ENCODE measurements at regions not wholly inside any gene's neighbourhood (a gene's known extent, or its start where the extent isn't known, plus 50 kb on each side); places are given as distances from the start of the nearest gene placed in this dataset.
"Not testable (repeated sequence)": the region's sequence is repeated elsewhere in the genome, so short reads cannot be mapped to it uniquely, and the experiment has no call there.

- no peak for DNase-seq (ENCODE audit: low read depth, low spot score)
- no peak overlapping the region for H3K4me3 ChIP-seq (ENCODE audit: low read length)
Measured at GRCh38 chr3:20798666-20799065, 612.7 kb upstream of the SGO1 start.

DNA sequence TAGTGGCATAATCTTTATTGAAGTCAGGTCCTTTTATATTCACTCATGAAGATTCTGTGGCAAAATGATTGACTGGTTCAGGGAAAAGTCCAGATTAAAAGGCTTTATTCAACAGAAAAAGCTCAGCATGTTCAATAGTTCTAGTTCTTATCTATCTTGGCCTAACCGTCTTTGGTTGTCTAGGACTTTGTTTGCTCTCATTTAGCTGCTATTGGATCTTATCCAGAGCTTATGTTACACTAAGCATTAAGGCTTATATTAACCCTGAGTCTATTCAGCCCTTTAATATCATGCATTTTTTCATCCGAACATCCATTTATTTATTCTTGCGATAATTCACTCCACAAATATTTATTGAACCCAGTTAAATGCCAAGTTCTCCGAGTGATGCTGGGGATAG is 601.0 kb upstream of the SGO1 start:
- H3K4me3 ChIP-seq (ENCODE audit: low read length), result no peak overlapping the region
- no peak for DNase-seq (ENCODE audit: low read depth, low spot score)

- no peak for DNase-seq (ENCODE audit: low read depth, low spot score)
- H3K4me3 ChIP-seq (ENCODE audit: low read length), result no peak overlapping the region
Measured at GRCh38 chr3:20776692-20777091, 590.7 kb upstream of the SGO1 start.

GRCh38 chr3:20776286-20776685 is 590.3 kb upstream of the SGO1 start:
- no peak overlapping the region for H3K4me3 ChIP-seq (ENCODE audit: low read length)
- DNase-seq (ENCODE audit: low read depth, low spot score), result no peak

GRCh38 chr3:20773320-20773984 is 587.4 kb upstream of the SGO1 start:
- DNase-seq (ENCODE audit: low read depth, low spot score), result no peak
- H3K4me3 ChIP-seq (ENCODE audit: low read length), result no peak overlapping the region

DNA sequence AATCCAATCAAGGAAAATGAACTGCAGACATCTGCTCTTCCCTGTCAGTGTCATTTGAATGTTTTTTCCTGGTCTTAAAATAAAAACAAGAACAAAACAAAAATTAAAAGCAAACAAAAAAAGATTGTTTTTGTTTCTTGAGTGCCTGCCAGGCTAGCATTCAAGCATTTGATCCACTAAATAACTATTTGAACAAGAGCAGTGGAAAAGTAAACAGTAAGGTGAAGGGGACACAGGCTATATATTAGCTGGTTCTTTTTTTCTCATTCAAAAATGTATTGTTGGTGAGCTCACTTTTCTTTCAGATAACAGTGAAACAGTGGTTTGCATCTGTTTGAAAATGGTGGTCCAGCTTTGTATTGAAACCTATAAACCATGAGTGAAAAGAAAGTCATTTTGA is 586.9 kb upstream of the SGO1 start:
- no peak for DNase-seq (ENCODE audit: low read depth, low spot score)
- H3K4me3 ChIP-seq (ENCODE audit: low read length), result no peak overlapping the region

DNA sequence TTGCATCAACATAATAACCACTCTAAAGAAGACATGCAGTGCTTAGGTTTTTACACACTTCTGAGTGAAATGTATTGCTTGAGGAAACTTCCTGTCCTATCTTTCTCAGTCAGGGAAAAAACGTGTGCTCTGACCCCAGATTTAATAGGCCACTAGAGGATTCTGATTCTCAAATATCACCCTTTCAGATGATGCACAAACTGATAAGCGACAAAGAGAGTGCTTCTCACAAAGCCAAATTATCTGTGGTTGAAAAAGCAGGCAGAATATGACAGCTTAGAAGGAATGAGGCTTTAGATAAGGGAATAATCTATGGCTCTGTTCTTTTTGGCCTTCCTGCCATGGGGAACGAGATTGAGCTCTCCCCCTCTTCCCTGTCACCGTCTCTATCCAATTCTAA is 583.4 kb upstream of the SGO1 start:
- no peak for DNase-seq (ENCODE audit: low read depth, low spot score)

DNA sequence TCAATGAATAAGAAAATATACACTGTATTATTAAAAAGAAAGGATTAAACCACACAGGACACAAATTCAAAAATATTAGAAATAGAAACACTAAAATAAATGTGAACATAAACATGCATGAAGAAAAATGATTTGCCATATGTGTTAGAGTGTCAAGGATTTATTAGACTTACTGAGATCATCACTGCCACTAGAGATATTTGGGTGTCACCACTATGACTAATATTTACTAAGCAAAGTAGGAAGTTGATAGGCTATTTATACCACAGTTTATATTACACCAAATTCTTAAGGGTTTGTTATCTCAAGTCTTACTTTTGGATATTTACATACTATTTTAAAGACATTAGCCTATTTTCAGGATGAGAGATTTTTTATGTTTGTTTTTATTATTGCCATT is 575.0 kb upstream of the SGO1 start:
- no peak for DNase-seq (ENCODE audit: low read depth, low spot score)
- H3K4me3 ChIP-seq (ENCODE audit: low read length), result no peak overlapping the region

More for the DNA sequence above, 583.4 kb upstream of the SGO1 start:
- no peak overlapping the region for H3K4me3 ChIP-seq (ENCODE audit: low read length)

- DNase-seq (ENCODE audit: low read depth, low spot score), result no peak
- H3K4me3 ChIP-seq (ENCODE audit: low read length), result no peak overlapping the region
Measured at GRCh38 chr3:20752416-20752815, 566.4 kb upstream of the SGO1 start.

- no peak overlapping the region for H3K4me3 ChIP-seq (ENCODE audit: low read length)
- DNase-seq (ENCODE audit: low read depth, low spot score), result no peak
Measured at GRCh38 chr3:20751296-20751695, 565.3 kb upstream of the SGO1 start.

DNA sequence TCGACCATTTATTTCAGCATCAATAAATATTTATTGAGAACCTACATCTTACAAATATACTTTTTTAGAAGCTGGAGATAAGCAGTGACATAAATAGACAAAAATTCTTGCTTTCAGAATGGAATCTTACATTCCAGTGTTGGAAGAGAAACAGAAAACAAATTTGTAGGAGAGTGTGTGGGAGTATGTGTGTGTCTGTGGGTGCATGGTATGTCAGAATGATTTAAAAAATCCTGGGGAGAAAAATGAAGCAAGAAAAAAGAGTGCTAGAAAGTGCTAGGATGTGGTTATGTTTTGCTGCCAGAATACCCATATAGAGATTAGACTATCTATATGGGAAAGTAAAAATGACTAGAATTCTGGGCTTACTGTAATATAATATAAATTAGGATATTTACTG is 561.7 kb upstream of the SGO1 start:
- no peak overlapping the region for H3K4me3 ChIP-seq (ENCODE audit: low read length)
- DNase-seq (ENCODE audit: low read depth, low spot score), result no peak

DNA sequence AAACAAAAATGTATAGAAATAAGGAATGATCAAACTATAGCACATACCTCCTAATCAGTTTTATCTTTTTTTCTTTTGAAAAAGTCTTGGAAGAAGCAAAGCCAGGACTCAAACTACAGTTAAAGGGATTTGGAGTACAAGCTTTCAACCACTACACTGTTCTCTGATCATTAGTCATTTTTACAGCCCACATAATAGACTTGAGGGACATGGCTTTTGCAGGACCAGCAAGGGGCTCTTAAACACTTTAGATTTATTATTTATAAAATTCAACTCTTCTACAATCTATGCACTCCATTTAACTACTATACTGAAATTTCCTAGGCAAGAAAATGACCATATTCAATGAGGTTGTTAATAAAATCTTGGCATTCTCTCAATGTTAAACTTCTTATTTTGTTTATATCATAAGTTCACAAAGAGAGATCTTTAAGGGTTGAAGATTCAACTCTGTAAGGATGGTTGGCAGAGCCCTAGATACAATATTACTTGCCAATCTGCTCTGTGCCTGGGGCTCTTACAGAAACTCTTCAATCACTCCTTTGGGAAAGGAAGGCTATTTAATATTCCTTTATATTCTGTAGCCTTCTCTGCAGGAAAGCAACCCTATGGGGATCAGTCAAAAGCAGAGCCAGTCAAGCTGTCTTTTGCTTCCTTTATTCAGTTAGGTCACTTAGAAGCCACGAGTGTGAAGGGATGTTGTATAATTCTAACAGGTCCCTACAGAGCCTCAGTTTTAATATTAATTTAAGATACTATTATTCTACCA is 557.7 kb upstream of the SGO1 start:
- H3K4me3 ChIP-seq (ENCODE audit: low read length), result no peak overlapping the region
- DNase-seq (ENCODE audit: low read depth, low spot score), result no peak

DNA sequence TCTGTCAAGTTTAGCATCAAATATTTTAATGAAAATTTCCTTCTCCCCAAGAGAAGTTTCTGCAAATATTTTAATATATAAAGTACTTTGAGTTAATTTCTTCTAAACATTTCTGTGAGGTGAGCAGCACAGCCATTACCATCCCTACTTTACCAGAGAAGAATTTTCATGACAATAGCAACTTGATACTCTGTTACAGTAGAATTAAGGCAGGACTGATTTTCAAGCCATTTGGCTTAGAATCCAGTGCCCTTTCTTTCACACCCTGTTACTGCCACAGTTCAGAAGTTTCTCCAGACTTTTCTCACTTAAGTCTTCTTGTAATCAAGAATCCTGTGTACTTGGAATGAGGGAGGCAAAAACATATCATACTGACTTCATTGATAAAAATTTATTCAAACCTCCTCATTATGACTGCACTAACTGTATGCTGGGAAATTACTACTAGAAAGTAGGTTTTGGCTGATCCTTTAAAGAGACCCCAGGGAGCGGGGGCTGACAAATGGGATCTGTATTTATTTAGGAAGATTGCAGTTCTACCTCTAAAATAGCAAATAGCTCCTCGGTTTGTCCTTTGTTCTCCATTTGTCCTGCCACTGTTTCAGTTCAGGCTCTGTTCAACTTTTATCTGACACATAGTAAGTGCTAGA is 557.0 kb upstream of the SGO1 start:
- DNase-seq (ENCODE audit: low read depth, low spot score), result no peak
- no peak overlapping the region for H3K4me3 ChIP-seq (ENCODE audit: low read length)

- DNase-seq (ENCODE audit: low read depth, low spot score), result no peak
- no peak overlapping the region for H3K4me3 ChIP-seq (ENCODE audit: low read length)
Measured at GRCh38 chr3:20741381-20741780, 555.4 kb upstream of the SGO1 start.

- DNase-seq (ENCODE audit: low read depth, low spot score), result no peak
- H3K4me3 ChIP-seq (ENCODE audit: low read length), result no peak overlapping the region
Measured at GRCh38 chr3:20739814-20740213, 553.8 kb upstream of the SGO1 start.

- no peak overlapping the region for H3K4me3 ChIP-seq (ENCODE audit: low read length)
- no peak for DNase-seq (ENCODE audit: low read depth, low spot score)
Measured at GRCh38 chr3:20736287-20736852, 550.4 kb upstream of the SGO1 start.

DNA sequence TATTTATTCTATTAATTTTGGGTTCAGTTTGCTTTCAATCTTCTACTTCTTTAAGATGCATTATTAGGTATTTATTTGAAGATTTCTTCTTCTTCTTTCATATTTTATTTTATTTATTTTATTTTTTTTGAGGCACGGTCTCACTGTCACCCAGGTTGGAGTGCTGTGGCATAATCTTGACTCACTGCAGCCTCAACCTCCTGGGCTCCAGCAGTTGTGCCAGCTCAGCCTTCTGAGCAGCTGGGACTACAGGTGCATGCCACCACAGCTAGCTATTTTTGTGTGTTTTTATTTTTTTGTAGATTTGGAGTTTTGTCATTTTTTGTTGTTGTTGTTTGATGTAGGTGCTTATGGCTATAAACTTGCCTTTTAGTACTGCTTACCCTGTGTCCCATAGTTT is 543.2 kb upstream of the SGO1 start:
- no peak overlapping the region for H3K4me3 ChIP-seq (ENCODE audit: low read length)
- no peak for DNase-seq (ENCODE audit: low read depth, low spot score)

DNA sequence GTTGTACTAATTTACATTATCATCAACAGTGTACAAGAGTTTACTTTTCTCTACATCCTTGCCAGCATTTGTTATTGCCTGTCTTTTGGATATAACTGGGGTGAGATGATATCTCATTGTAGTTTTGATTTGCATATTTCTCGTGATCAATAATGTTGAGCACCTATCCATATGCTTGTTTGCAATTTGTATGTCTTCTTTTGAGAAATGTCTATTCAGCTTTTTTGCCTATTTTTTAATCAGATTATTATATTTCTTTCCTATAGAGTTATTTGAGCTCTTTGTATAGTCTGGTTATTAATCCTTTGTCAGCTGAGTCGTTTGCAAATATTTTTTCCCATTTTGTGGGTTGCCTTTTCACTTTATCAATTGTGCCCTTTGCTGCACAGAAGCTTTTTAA is 540.8 kb upstream of the SGO1 start:
- no peak for DNase-seq (ENCODE audit: low read depth, low spot score)
- H3K4me3 ChIP-seq (ENCODE audit: low read length), result no peak overlapping the region

DNA sequence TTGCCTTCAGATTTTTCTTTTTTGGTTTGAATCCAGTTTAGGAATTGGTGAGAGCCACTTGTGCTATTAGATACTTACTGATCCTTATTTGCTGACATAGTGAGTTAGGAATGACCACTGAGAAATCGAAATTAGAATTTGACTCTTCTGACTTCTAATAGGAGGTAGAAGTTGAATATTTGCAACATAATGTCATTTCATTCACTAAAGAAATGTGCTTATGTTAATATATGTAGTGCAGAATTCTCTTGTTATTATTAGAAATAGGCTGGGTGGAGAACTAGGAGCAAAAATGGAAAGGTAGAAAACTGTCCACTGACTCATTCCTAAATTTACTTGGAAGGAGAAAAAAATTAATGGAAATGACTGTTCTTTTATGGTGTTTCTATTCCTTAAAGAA is 538.2 kb upstream of the SGO1 start:
- H3K4me3 ChIP-seq (ENCODE audit: low read length), result no peak overlapping the region
- DNase-seq (ENCODE audit: low read depth, low spot score), result no peak

GRCh38 chr3:20716425-20716824 is 530.4 kb upstream of the SGO1 start:
- DNase-seq (ENCODE audit: low read depth, low spot score); H3K4me3 ChIP-seq (ENCODE audit: low read length): not testable (repeated sequence)
